ENCODE measurements at regions not wholly inside any gene's neighbourhood (a gene's known extent, or its start where the extent isn't known, plus 50 kb on each side); places are given as distances from the start of the nearest gene placed in this dataset.
"Not testable (repeated sequence)": the region's sequence is repeated elsewhere in the genome, so short reads cannot be mapped to it uniquely, and the experiment has no call there.

GRCh38 chr1:164433818-164434170, 125.2 kb upstream of the PBX1 start:
- FAIRE-seq (no peak), DNase-seq (ENCODE audit: insufficient read length) (no peak)
- no peak for TF ChIP-seq POLR2AphosphoS5 (IDR thresholded peaks at IDR 0.05; ENCODE audit: low read depth, low read length)
- no peak for TF ChIP-seq POLR2A (IDR thresholded peaks at IDR 0.05; ENCODE audit: low read depth, low read length)
- no peak for TF ChIP-seq TAF1 (IDR thresholded peaks at IDR 0.05; ENCODE audit: borderline replicate concordance, low read depth, low read length)

GRCh38 chr1:164440232-164440631, 118.8 kb upstream of the PBX1 start:
- TF ChIP-seq TAF1 (IDR thresholded peaks at IDR 0.05; ENCODE audit: borderline replicate concordance, low read depth, low read length), result no peak
- TF ChIP-seq POLR2A (IDR thresholded peaks at IDR 0.05; ENCODE audit: low read depth, low read length), result no peak
- no peak for TF ChIP-seq POLR2AphosphoS5 (IDR thresholded peaks at IDR 0.05; ENCODE audit: low read depth, low read length)
- no peak for FAIRE-seq
- no peak for DNase-seq (ENCODE audit: insufficient read length)

- TF ChIP-seq POLR2A (IDR thresholded peaks at IDR 0.05; ENCODE audit: low read depth, low read length) (no peak), TAF1 (IDR thresholded peaks at IDR 0.05; ENCODE audit: borderline replicate concordance, low read depth, low read length) (no peak), POLR2AphosphoS5 (IDR thresholded peaks at IDR 0.05; ENCODE audit: low read depth, low read length) (no peak)
- FAIRE-seq (no peak), DNase-seq (ENCODE audit: insufficient read length) (no peak)
Observed at GRCh38 chr1:164443166-164443565, 115.8 kb upstream of the PBX1 start.

GRCh38 chr1:164443836-164444235, 115.1 kb upstream of the PBX1 start:
- DNase-seq (ENCODE audit: insufficient read length) (no peak), FAIRE-seq (no peak)
- TF ChIP-seq POLR2AphosphoS5 (IDR thresholded peaks at IDR 0.05; ENCODE audit: low read depth, low read length) (no peak), POLR2A (IDR thresholded peaks at IDR 0.05; ENCODE audit: low read depth, low read length) (no peak), TAF1 (IDR thresholded peaks at IDR 0.05; ENCODE audit: borderline replicate concordance, low read depth, low read length) (no peak)

GRCh38 chr1:164446020-164446419, 113.0 kb upstream of the PBX1 start:
- no peak for DNase-seq (ENCODE audit: insufficient read length)
- no peak for TF ChIP-seq TAF1 (IDR thresholded peaks at IDR 0.05; ENCODE audit: borderline replicate concordance, low read depth, low read length)
- no peak for TF ChIP-seq POLR2AphosphoS5 (IDR thresholded peaks at IDR 0.05; ENCODE audit: low read depth, low read length)
- no peak for TF ChIP-seq POLR2A (IDR thresholded peaks at IDR 0.05; ENCODE audit: low read depth, low read length)
- FAIRE-seq, result no peak

GRCh38 chr1:164452549-164452948, 106.4 kb upstream of the PBX1 start:
- FAIRE-seq (no peak), DNase-seq (ENCODE audit: insufficient read length) (no peak)

GRCh38 chr1:164456272-164456671, 102.7 kb upstream of the PBX1 start:
- DNase-seq (ENCODE audit: insufficient read length) (no peak), FAIRE-seq (no peak)
- no peak for TF ChIP-seq TAF1 (IDR thresholded peaks at IDR 0.05; ENCODE audit: borderline replicate concordance, low read depth, low read length)
- TF ChIP-seq POLR2AphosphoS5 (IDR thresholded peaks at IDR 0.05; ENCODE audit: low read depth, low read length), result no peak
- TF ChIP-seq POLR2A (IDR thresholded peaks at IDR 0.05; ENCODE audit: low read depth, low read length), result no peak

More at GRCh38 chr1:164452549-164452948, 106.4 kb upstream of the PBX1 start:
- TF ChIP-seq POLR2A (IDR thresholded peaks at IDR 0.05; ENCODE audit: low read depth, low read length) (no peak), TAF1 (IDR thresholded peaks at IDR 0.05; ENCODE audit: borderline replicate concordance, low read depth, low read length) (no peak), POLR2AphosphoS5 (IDR thresholded peaks at IDR 0.05; ENCODE audit: low read depth, low read length) (no peak)

- not testable (repeated sequence) for DNase-seq (ENCODE audit: insufficient read length); FAIRE-seq
Observed at GRCh38 chr1:164459176-164459575, 99.8 kb upstream of the PBX1 start.

GRCh38 chr1:164466001-164466421, 93.0 kb upstream of the PBX1 start:
- DNase-seq (ENCODE audit: insufficient read length) (no peak), FAIRE-seq (no peak)
- TF ChIP-seq POLR2AphosphoS5 (IDR thresholded peaks at IDR 0.05; ENCODE audit: low read depth, low read length) (no peak), TAF1 (IDR thresholded peaks at IDR 0.05; ENCODE audit: borderline replicate concordance, low read depth, low read length) (no peak), POLR2A (IDR thresholded peaks at IDR 0.05; ENCODE audit: low read depth, low read length) (no peak)

- TF ChIP-seq POLR2A (IDR thresholded peaks at IDR 0.05; ENCODE audit: low read depth, low read length) (no peak), POLR2AphosphoS5 (IDR thresholded peaks at IDR 0.05; ENCODE audit: low read depth, low read length) (no peak), TAF1 (IDR thresholded peaks at IDR 0.05; ENCODE audit: borderline replicate concordance, low read depth, low read length) (no peak)
- FAIRE-seq (no peak), DNase-seq (ENCODE audit: insufficient read length) (no peak)
Observed at GRCh38 chr1:164466429-164466828, 92.6 kb upstream of the PBX1 start.

GRCh38 chr1:164470996-164471395, 88.0 kb upstream of the PBX1 start:
- TF ChIP-seq POLR2A (IDR thresholded peaks at IDR 0.05; ENCODE audit: low read depth, low read length) (no peak), POLR2AphosphoS5 (IDR thresholded peaks at IDR 0.05; ENCODE audit: low read depth, low read length) (no peak), TAF1 (IDR thresholded peaks at IDR 0.05; ENCODE audit: borderline replicate concordance, low read depth, low read length) (no peak)
- DNase-seq (ENCODE audit: insufficient read length), result no peak

GRCh38 chr1:164472841-164473240, 86.1 kb upstream of the PBX1 start:
- no peak for FAIRE-seq
- TF ChIP-seq POLR2A (IDR thresholded peaks at IDR 0.05; ENCODE audit: low read depth, low read length) (no peak), TAF1 (IDR thresholded peaks at IDR 0.05; ENCODE audit: borderline replicate concordance, low read depth, low read length) (no peak), POLR2AphosphoS5 (IDR thresholded peaks at IDR 0.05; ENCODE audit: low read depth, low read length) (no peak)
- no peak for DNase-seq (ENCODE audit: insufficient read length)

More at GRCh38 chr1:164470996-164471395, 88.0 kb upstream of the PBX1 start:
- no peak for FAIRE-seq

- TF ChIP-seq POLR2A (IDR thresholded peaks at IDR 0.05; ENCODE audit: low read depth, low read length), result no peak
- TF ChIP-seq TAF1 (IDR thresholded peaks at IDR 0.05; ENCODE audit: borderline replicate concordance, low read depth, low read length), result no peak
- no peak for TF ChIP-seq POLR2AphosphoS5 (IDR thresholded peaks at IDR 0.05; ENCODE audit: low read depth, low read length)
- no peak for DNase-seq (ENCODE audit: insufficient read length)
- no peak for FAIRE-seq
Observed at GRCh38 chr1:164473544-164473943, 85.4 kb upstream of the PBX1 start.

All from GM12892 (cell line).